Liver (tissue), 8 donors: ENCODE measurements at regions not wholly inside any gene's neighbourhood (a gene's known extent, or its start where the extent isn't known, plus 50 kb on each side); places are given as distances from the start of the nearest gene placed in this dataset.

Experiments
- DNase-seq: peaks from one replicate; pipeline ENCODE4 v3.0.0-alpha.2; 2017; ENCODE audit warnings: low spot score
- H3K27ac ChIP-seq, 2 donors: one replicate each; pipeline ENCODE4 v1.7.0; 2013; ENCODE audit warnings: inconsistent platforms in 2 of 2, low read length in 2 of 2, control low read depth in 1 of 2, low read depth in 1 of 2, mild to moderate bottlenecking in 1 of 2
- H3K27me3 ChIP-seq, 4 donors: one replicate each; pipeline versions ENCODE4 v1.6.1 to v1.7.0; 2013; ENCODE audit warnings: low read length in 3 of 4, inconsistent platforms in 1 of 4, mild to moderate bottlenecking in 1 of 4, moderate library complexity in 1 of 4; ENCODE audit not compliant: control insufficient read depth in 4 of 4, insufficient read depth in 4 of 4
- H3K36me3 ChIP-seq, 4 donors: one replicate each; pipeline versions ENCODE4 v1.6.1 to v1.7.0; 2013; ENCODE audit warnings: low read length in 3 of 4, mild to moderate bottlenecking in 3 of 4, low read depth in 1 of 4, moderate library complexity in 1 of 4; ENCODE audit not compliant: control insufficient read depth in 4 of 4, insufficient read depth in 3 of 4
- H3K4me1 ChIP-seq, 4 donors: one replicate each; pipeline versions ENCODE4 v1.6.1 to v1.7.0; 2013; ENCODE audit warnings: low read length in 3 of 4, mild to moderate bottlenecking in 3 of 4, moderate library complexity in 1 of 4; ENCODE audit not compliant: control insufficient read depth in 4 of 4, insufficient read depth in 4 of 4
- H3K4me3 ChIP-seq, 3 donors: one replicate each; pipeline versions ENCODE4 v1.6.1 to v1.7.0; 2013; ENCODE audit warnings: low read length in 3 of 3, control low read depth in 1 of 3, low read depth in 1 of 3, mild to moderate bottlenecking in 1 of 3
- H3K9ac ChIP-seq, 2 donors: one replicate each; pipeline ENCODE4 v1.7.0; 2013; ENCODE audit warnings: low read length in 2 of 2, mild to moderate bottlenecking in 2 of 2, moderate library complexity in 2 of 2, control low read depth in 1 of 2, low read depth in 1 of 2
- H3K9me3 ChIP-seq, 4 donors: one replicate each; pipeline versions ENCODE4 v1.6.1 to v1.7.0; 2013; ENCODE audit warnings: low read length in 3 of 4; ENCODE audit not compliant: control insufficient read depth in 4 of 4
- EGR1 ChIP-seq, 2 donors: IDR thresholded peaks; 2 replicates each; pipeline ENCODE4 v1.6.1; 2016 to 2018; ENCODE audit warnings: antibody characterized with exemption in 2 of 2, low read depth in 2 of 2
- FOXA1 ChIP-seq: IDR thresholded peaks from 2 replicates; pipeline ENCODE4 v1.6.1; 2016; ENCODE audit warnings: antibody characterized with exemption
- FOXA2 ChIP-seq: IDR thresholded peaks from 2 replicates; pipeline ENCODE4 v1.6.1; 2016; ENCODE audit warnings: antibody characterized with exemption
- GABPA ChIP-seq, 2 donors: IDR thresholded peaks in 1 of 2; conservative IDR thresholded peaks in 1 of 2; 2 replicates each; pipeline ENCODE4 v1.6.1; 2016; ENCODE audit warnings: antibody characterized with exemption in 2 of 2, mild to moderate bottlenecking in 1 of 2, moderate library complexity in 1 of 2
- HNF4A ChIP-seq, 2 donors: conservative IDR thresholded peaks; 2 replicates each; pipeline ENCODE4 v1.6.1; 2016; ENCODE audit warnings: antibody characterized with exemption in 2 of 2, mild to moderate bottlenecking in 2 of 2
- HNF4G ChIP-seq: IDR thresholded peaks from 2 replicates; pipeline ENCODE4 v1.6.1; 2016; ENCODE audit warnings: antibody characterized with exemption
- NR2F2 ChIP-seq: IDR thresholded peaks from 2 replicates; pipeline ENCODE4 v1.6.1; 2016; ENCODE audit warnings: antibody characterized with exemption
- RAD21 ChIP-seq, 2 donors: IDR thresholded peaks; 2 replicates each; pipeline ENCODE4 v1.6.1; 2016; ENCODE audit warnings: antibody characterized with exemption in 2 of 2, mild to moderate bottlenecking in 2 of 2
- RXRA ChIP-seq, 2 donors: IDR thresholded peaks; 2 replicates each; pipeline ENCODE4 v1.6.1; 2017 to 2018; ENCODE audit warnings: antibody characterized with exemption in 2 of 2, mild to moderate bottlenecking in 1 of 2
- SP1 ChIP-seq: IDR thresholded peaks from 2 replicates; pipeline ENCODE4 v1.6.1; 2018; ENCODE audit warnings: antibody characterized with exemption, mild to moderate bottlenecking
- TAF1 ChIP-seq: conservative IDR thresholded peaks from 2 replicates; pipeline ENCODE4 v1.6.1; 2016; ENCODE audit warnings: antibody characterized with exemption, mild to moderate bottlenecking
- YY1 ChIP-seq: IDR thresholded peaks from 2 replicates; pipeline ENCODE4 v1.6.1; 2016; ENCODE audit warnings: antibody characterized with exemption, mild to moderate bottlenecking
- WGBS: extraction: QIAGEN DNeasy Blood & Tissue Kit; methylation state at CpG from one replicate; pipeline ENCODE4 v1.1.7; 2013; 5-methylcytosine and 5-hydroxymethylcytosine counted together
- TF ChIP-seq, protein P1 (sequence below): IDR thresholded peaks from 2 replicates; pipeline ENCODE4 v1.6.1; 2016; ENCODE audit warnings: antibody characterized with exemption
- TF ChIP-seq, protein P2 (sequence below): IDR thresholded peaks from 2 replicates; pipeline ENCODE4 v1.6.1; 2016; ENCODE audit warnings: antibody characterized with exemption
- TF ChIP-seq, protein P3 (sequence below): IDR thresholded peaks from 2 replicates; pipeline ENCODE4 v1.6.1; 2016; ENCODE audit warnings: antibody characterized with exemption
- TF ChIP-seq, protein P4 (sequence below): IDR thresholded peaks from 2 replicates; pipeline ENCODE4 v1.6.1; 2016; ENCODE audit warnings: antibody characterized with exemption, mild to moderate bottlenecking
- TF ChIP-seq, protein P5 (sequence below): fragments of 150-350 bp; IDR thresholded peaks from 2 replicates; pipeline ENCODE4 v1.5.1; 2017; ENCODE audit warnings: improper control_type of control experiment, low read depth, low read length; ENCODE audit not compliant: missing input control
- donor health status: healthy.
- donor health status: healthy.
- donor health status: healthy.
- donor health status: healthy.
- donor health status: healthy.

DNA sequence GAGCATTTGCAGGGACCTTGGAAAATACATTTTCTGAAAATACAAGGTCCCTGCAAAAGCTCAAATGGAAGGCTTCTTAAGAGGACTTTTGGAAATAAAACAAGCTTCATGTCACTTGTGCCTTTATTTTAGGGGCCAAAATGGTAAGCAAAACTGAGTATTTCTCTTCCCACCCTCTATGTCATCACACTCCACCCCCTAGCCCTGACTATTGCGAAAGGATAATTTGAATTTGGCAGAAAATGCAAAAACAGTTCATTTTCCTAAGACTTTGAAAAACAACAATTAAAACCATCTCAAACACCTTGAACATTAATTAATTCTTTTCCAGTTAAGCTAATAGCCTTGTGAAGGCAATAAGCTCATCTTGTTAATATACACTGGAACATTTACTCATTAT, 201.7 kb downstream of the TM2D1 start (continued):
- TF ChIP-seq FOXA2 (no peak), SP1 (no peak)
- TF ChIP-seq, protein P1, sequence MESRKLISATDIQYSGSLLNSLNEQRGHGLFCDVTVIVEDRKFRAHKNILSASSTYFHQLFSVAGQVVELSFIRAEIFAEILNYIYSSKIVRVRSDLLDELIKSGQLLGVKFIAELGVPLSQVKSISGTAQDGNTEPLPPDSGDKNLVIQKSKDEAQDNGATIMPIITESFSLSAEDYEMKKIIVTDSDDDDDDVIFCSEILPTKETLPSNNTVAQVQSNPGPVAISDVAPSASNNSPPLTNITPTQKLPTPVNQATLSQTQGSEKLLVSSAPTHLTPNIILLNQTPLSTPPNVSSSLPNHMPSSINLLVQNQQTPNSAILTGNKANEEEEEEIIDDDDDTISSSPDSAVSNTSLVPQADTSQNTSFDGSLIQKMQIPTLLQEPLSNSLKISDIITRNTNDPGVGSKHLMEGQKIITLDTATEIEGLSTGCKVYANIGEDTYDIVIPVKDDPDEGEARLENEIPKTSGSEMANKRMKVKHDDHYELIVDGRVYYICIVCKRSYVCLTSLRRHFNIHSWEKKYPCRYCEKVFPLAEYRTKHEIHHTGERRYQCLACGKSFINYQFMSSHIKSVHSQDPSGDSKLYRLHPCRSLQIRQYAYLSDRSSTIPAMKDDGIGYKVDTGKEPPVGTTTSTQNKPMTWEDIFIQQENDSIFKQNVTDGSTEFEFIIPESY = no peak
- TF ChIP-seq, protein P2, sequence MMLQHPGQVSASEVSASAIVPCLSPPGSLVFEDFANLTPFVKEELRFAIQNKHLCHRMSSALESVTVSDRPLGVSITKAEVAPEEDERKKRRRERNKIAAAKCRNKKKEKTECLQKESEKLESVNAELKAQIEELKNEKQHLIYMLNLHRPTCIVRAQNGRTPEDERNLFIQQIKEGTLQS = no peak
- TF ChIP-seq, protein P3, sequence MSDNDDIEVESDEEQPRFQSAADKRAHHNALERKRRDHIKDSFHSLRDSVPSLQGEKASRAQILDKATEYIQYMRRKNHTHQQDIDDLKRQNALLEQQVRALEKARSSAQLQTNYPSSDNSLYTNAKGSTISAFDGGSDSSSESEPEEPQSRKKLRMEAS = no peak

DNA sequence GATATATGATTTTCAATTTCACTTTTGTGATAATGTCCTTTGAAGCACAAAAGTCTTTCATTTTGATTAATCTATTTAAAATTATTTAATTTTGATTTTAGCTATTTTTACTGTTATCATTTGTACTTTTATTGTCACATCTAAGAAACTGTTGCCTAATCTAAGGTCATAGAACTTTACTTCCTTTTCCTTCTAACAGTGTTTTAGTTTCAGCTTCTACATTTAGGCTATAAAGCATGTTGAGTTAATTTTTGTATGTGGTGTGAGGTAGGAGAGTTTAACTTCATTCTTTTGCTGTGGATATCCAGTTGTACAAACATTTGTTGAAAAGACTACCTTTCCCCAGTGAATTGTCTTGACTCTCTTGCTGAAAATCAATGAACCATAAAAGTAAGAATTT, 204.5 kb downstream of the TM2D1 start:
- Histone ChIP-seq H3K4me1 (no peaks in the 10 kb centered on the region), H3K9me3 (no peaks in the 10 kb centered on the region), H3K36me3 (no peaks in the 10 kb centered on the region), H3K27me3 (no peaks in the 10 kb centered on the region), H3K9ac (no peak overlapping the region), H3K4me3 (no peak overlapping the region), H3K27ac (no peak overlapping the region)
- no peak for TF ChIP-seq TAF1
- TF ChIP-seq, protein P4, sequence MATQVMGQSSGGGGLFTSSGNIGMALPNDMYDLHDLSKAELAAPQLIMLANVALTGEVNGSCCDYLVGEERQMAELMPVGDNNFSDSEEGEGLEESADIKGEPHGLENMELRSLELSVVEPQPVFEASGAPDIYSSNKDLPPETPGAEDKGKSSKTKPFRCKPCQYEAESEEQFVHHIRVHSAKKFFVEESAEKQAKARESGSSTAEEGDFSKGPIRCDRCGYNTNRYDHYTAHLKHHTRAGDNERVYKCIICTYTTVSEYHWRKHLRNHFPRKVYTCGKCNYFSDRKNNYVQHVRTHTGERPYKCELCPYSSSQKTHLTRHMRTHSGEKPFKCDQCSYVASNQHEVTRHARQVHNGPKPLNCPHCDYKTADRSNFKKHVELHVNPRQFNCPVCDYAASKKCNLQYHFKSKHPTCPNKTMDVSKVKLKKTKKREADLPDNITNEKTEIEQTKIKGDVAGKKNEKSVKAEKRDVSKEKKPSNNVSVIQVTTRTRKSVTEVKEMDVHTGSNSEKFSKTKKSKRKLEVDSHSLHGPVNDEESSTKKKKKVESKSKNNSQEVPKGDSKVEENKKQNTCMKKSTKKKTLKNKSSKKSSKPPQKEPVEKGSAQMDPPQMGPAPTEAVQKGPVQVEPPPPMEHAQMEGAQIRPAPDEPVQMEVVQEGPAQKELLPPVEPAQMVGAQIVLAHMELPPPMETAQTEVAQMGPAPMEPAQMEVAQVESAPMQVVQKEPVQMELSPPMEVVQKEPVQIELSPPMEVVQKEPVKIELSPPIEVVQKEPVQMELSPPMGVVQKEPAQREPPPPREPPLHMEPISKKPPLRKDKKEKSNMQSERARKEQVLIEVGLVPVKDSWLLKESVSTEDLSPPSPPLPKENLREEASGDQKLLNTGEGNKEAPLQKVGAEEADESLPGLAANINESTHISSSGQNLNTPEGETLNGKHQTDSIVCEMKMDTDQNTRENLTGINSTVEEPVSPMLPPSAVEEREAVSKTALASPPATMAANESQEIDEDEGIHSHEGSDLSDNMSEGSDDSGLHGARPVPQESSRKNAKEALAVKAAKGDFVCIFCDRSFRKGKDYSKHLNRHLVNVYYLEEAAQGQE = no peak
- TF ChIP-seq, protein P2 = no peak
- no peak for TF ChIP-seq HNF4G
- no peak for TF ChIP-seq EGR1 (IDR thresholded peaks at IDR 0.05; ENCODE audit: low read depth in 2 of 2)
- no peak for DNase-seq

DNA sequence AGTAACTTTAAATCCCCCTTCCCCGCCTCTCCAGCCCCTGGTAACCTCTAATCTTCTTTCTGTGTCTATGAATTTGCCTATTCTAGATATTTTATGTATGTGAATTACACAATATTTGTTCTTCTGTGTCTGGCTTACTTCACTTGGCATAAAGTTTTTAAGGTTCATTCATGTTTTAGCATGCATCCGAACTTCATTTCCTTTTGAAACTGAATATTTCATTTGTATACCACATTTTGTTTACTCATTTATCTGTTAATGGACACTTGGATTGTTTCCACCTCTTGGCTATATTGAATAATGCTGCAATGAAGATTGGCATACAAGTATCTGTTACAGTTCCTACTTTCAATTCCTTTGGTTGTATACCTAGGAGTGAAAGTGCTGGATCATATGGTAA, 205.3 kb downstream of the TM2D1 start:
- 78% methylated on average over 2 of the region's 2 CpGs for WGBS
- TF ChIP-seq, protein P5, sequence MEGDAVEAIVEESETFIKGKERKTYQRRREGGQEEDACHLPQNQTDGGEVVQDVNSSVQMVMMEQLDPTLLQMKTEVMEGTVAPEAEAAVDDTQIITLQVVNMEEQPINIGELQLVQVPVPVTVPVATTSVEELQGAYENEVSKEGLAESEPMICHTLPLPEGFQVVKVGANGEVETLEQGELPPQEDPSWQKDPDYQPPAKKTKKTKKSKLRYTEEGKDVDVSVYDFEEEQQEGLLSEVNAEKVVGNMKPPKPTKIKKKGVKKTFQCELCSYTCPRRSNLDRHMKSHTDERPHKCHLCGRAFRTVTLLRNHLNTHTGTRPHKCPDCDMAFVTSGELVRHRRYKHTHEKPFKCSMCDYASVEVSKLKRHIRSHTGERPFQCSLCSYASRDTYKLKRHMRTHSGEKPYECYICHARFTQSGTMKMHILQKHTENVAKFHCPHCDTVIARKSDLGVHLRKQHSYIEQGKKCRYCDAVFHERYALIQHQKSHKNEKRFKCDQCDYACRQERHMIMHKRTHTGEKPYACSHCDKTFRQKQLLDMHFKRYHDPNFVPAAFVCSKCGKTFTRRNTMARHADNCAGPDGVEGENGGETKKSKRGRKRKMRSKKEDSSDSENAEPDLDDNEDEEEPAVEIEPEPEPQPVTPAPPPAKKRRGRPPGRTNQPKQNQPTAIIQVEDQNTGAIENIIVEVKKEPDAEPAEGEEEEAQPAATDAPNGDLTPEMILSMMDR = no peak
- TF ChIP-seq YY1 = no peak
- no peak for TF ChIP-seq GABPA (IDR thresholded peaks at IDR 0.05 in 1 of 2, conservative IDR thresholded peaks at IDR 0.05 in 1 of 2)
- no peak for TF ChIP-seq RXRA (IDR thresholded peaks at IDR 0.05)
- TF ChIP-seq EGR1 (IDR thresholded peaks at IDR 0.05; ENCODE audit: low read depth in 2 of 2) = no peak
- no peak for TF ChIP-seq NR2F2
- TF ChIP-seq RAD21 (IDR thresholded peaks at IDR 0.05) = no peak
- TF ChIP-seq, protein P4 = no peak
- no peak for TF ChIP-seq HNF4G
- TF ChIP-seq FOXA1 = no peak
- TF ChIP-seq TAF1 = no peak
- TF ChIP-seq HNF4A (conservative IDR thresholded peaks at IDR 0.05) = no peak
- TF ChIP-seq, protein P3 = no peak
- Histone ChIP-seq H3K4me1 (no peaks in the 10 kb centered on the region), H3K9me3 (no peaks in the 10 kb centered on the region), H3K9ac (no peak overlapping the region), H3K27me3 (no peaks in the 10 kb centered on the region), H3K36me3 (no peaks in the 10 kb centered on the region), H3K4me3 (no peak overlapping the region), H3K27ac (no peak overlapping the region)
- no peak for DNase-seq
